ENCODE measurements at regions not wholly inside any gene's neighbourhood (a gene's known extent, or its start where the extent isn't known, plus 50 kb on each side); places are given as distances from the start of the nearest gene placed in this dataset.
"Not testable (repeated sequence)": the region's sequence is repeated elsewhere in the genome, so short reads cannot be mapped to it uniquely, and the experiment has no call there.

DNA sequence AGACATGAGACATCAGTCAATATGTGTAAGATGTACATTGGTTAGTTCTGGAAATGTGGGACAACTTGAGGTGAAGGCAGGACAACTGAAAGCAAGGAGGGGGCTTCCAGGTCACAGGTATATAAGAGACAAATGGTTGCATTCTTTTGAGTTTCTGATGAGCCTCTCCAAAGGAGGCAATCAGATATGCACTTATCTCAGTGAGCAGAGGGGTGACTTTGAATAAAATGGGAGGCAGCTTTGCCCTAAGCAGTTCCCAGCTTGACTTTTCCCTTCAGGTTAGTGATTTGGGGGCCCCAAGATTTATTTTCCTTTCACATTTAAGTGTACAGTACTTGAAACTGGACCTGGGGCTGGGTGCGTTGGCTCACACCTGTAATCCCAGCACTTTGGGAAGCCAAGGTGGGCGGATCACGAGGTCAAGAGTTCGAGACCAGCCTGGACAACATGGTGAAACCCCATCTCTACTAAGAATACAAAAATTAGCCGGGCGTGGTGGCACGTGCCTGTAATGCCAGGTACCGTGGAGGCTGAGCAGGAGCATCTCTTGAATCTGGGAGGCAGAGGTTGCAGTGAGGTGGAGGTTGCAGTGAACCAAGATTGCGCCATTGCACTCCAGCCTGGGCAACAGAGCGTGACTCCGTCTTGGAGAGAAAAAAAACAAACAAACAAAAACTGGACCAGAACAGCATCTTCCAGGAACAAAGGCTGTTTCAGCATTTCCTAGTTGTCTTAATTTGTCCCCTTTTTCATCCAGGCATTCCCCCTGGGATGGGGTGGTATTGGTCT is 130.9 kb upstream of the ZNF746 start:
- TF ChIP-seq CTCF (IDR thresholded peaks at IDR 0.05; ENCODE audit: low read depth, low read length, poor library complexity, severe bottlenecking); EZH2phosphoT487 (IDR thresholded peaks at IDR 0.05; ENCODE audit: borderline replicate concordance, low read length): not testable (repeated sequence)
